ENCODE measurements at regions not wholly inside any gene's neighbourhood (a gene's known extent, or its start where the extent isn't known, plus 50 kb on each side); places are given as distances from the start of the nearest gene placed in this dataset.

DNA sequence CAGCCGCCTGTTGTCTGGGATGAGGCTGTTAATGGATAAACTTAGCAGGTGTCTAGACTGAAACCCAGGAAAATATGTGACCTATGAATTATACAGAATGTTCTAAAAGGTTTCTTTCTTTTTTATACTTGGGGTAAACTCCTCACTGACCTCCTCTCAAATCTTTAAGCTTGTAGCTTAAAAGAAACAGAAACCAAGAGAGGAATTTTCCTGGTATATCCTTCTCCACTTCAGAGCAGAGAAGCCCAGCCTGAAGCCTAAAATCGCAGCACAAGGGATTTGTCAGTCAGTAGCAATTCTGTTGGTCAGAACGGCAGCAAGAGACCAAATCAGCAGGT lies 99.4 kb upstream of the RIPOR2 start (continued):
- TF ChIP-seq, protein P1, sequence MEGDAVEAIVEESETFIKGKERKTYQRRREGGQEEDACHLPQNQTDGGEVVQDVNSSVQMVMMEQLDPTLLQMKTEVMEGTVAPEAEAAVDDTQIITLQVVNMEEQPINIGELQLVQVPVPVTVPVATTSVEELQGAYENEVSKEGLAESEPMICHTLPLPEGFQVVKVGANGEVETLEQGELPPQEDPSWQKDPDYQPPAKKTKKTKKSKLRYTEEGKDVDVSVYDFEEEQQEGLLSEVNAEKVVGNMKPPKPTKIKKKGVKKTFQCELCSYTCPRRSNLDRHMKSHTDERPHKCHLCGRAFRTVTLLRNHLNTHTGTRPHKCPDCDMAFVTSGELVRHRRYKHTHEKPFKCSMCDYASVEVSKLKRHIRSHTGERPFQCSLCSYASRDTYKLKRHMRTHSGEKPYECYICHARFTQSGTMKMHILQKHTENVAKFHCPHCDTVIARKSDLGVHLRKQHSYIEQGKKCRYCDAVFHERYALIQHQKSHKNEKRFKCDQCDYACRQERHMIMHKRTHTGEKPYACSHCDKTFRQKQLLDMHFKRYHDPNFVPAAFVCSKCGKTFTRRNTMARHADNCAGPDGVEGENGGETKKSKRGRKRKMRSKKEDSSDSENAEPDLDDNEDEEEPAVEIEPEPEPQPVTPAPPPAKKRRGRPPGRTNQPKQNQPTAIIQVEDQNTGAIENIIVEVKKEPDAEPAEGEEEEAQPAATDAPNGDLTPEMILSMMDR (IDR thresholded peaks at IDR 0.05; ENCODE audit: control extremely low read depth in 1 of 3, insufficient read depth in 1 of 3, low read depth in 1 of 3, low read length in 3 of 3), result no peak
- TF ChIP-seq FOSL1 (IDR thresholded peaks at IDR 0.05; ENCODE audit: insufficient read depth, low read depth, low read length) (no peak), SIN3A (conservative IDR thresholded peaks at IDR 0.05 in 1 of 2, IDR thresholded peaks at IDR 0.05 in 1 of 2; ENCODE audit: low read depth in 1 of 2, low read length in 2 of 2) (no peak), SAP30 (IDR thresholded peaks at IDR 0.05; ENCODE audit: insufficient read depth, insufficient replicate concordance, low read length) (no peak), SIX5 (IDR thresholded peaks at IDR 0.05; ENCODE audit: low read depth, low read length) (no peak)

Data from H1 (cell line).